ENCODE measurements at regions not wholly inside any gene's neighbourhood (a gene's known extent, or its start where the extent isn't known, plus 50 kb on each side); places are given as distances from the start of the nearest gene placed in this dataset.

- peaks cover 24% of the 10 kb centered on the region for H3K4me1 Mint-ChIP-seq (ENCODE audit: low read depth)
- no peak for DNase-seq
- peaks cover 41% of the 10 kb centered on the region for H3K27me3 Mint-ChIP-seq (ENCODE audit: low read depth)
- ATAC-seq (replicated peaks in 1 of 2), result peak in 1 of 2 donors; percentile 46
- H3K36me3 Mint-ChIP-seq (ENCODE audit: insufficient read depth in 2 of 2), result no peaks in the 10 kb centered on the region
- no peak overlapping the region for H3K27ac Mint-ChIP-seq
- H3K4me3 Mint-ChIP-seq, result no peak overlapping the region
- H3K9me3 Mint-ChIP-seq, result no peaks in the 10 kb centered on the region
Measured at GRCh38 chr10:88110355-88110754, 246.9 kb downstream of the PTEN start.

DNA sequence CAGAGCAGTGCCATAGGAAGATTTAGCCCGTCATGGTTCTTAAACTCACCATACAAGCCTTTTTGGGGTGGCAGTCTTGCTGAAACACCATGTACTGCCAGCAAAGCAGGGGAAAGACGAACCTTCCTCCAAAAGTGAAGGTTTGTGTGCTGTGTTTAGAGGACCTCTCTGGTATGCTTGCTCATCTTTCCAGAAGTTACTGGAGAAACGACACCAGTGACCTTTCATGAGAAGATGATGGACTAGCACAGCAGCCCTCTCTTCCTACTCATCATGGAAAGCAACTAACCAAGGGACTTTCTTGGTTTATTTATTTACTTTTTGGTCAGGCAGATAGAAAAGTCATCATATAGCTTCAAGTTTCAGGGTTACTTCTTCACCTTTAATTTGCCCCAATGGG, 247.4 kb downstream of the PTEN start:
- Mint-ChIP-seq H3K27me3 (ENCODE audit: low read depth) (peaks cover 41% of the 10 kb centered on the region), H3K4me1 (ENCODE audit: low read depth) (peaks cover 24% of the 10 kb centered on the region), H3K9me3 (no peaks in the 10 kb centered on the region), H3K4me3 (no peak overlapping the region), H3K36me3 (ENCODE audit: insufficient read depth in 2 of 2) (no peaks in the 10 kb centered on the region), H3K27ac (no peak overlapping the region)
- DNase-seq (no peak), ATAC-seq (replicated peaks in 1 of 2) (peak in 1 of 2 donors; percentile 53)

- DNase-seq, result no peak
- Mint-ChIP-seq H3K27me3 (ENCODE audit: low read depth) (peaks cover 41% of the 10 kb centered on the region), H3K4me3 (no peak overlapping the region), H3K36me3 (ENCODE audit: insufficient read depth in 2 of 2) (no peaks in the 10 kb centered on the region), H3K27ac (no peak overlapping the region), H3K9me3 (no peaks in the 10 kb centered on the region), H3K4me1 (ENCODE audit: low read depth) (peaks cover 24% of the 10 kb centered on the region)
- no peak for ATAC-seq (replicated peaks in 1 of 2)
Measured at GRCh38 chr10:88111294-88111693, 247.9 kb downstream of the PTEN start.

DNA sequence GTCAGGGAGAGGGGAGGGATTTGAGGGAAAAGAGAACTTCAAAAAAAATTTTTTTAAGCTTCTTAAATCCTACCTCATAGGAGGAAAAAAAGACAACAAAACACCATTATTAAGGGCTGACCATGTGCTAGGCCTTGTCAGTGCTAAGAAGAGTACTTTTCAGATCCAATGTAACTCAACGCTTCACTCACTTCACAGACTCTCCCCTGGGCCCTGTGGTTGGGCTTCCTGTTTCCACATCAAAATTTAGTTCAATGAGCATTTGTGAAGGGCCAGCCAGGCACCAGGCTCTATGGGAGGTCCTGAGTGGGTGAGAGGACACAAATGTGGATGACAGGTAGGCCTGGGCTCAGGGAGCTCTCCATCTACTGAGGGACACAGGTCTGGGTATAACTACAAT, 249.8 kb downstream of the PTEN start:
- Mint-ChIP-seq H3K27ac (no peak overlapping the region), H3K4me3 (no peak overlapping the region), H3K4me1 (ENCODE audit: low read depth) (peaks cover 14% of the 10 kb centered on the region), H3K27me3 (ENCODE audit: low read depth) (peaks cover 32% of the 10 kb centered on the region), H3K36me3 (ENCODE audit: insufficient read depth in 2 of 2) (no peaks in the 10 kb centered on the region), H3K9me3 (no peaks in the 10 kb centered on the region)
- no peak for DNase-seq
- ATAC-seq (replicated peaks in 1 of 2), result no peak

- Mint-ChIP-seq H3K36me3 (ENCODE audit: insufficient read depth in 2 of 2) (no peaks in the 10 kb centered on the region), H3K4me3 (no peak overlapping the region), H3K9me3 (no peaks in the 10 kb centered on the region), H3K27me3 (ENCODE audit: low read depth) (peaks cover 32% of the 10 kb centered on the region), H3K27ac (no peak overlapping the region), H3K4me1 (ENCODE audit: low read depth) (peaks cover 10% of the 10 kb centered on the region)
- ATAC-seq (replicated peaks in 1 of 2) (no peak), DNase-seq (no peak)
Measured at GRCh38 chr10:88113657-88114272, 250.3 kb downstream of the PTEN start.

- peaks cover 10% of the 10 kb centered on the region for H3K4me1 Mint-ChIP-seq (ENCODE audit: low read depth)
- no peaks in the 10 kb centered on the region for H3K36me3 Mint-ChIP-seq (ENCODE audit: insufficient read depth in 2 of 2)
- H3K4me3 Mint-ChIP-seq, result no peak overlapping the region
- no peak overlapping the region for H3K27ac Mint-ChIP-seq
- H3K27me3 Mint-ChIP-seq (ENCODE audit: low read depth), result peaks cover 32% of the 10 kb centered on the region
- peak in 1 of 2 donors; percentile 15 for DNase-seq
- ATAC-seq (replicated peaks in 1 of 2), result no peak
- H3K9me3 Mint-ChIP-seq, result no peaks in the 10 kb centered on the region
Measured at GRCh38 chr10:88114368-88114767, 250.9 kb downstream of the PTEN start.

- no peaks in the 10 kb centered on the region for H3K36me3 Mint-ChIP-seq (ENCODE audit: insufficient read depth in 2 of 2)
- peaks cover 20% of the 10 kb centered on the region for H3K4me1 Mint-ChIP-seq (ENCODE audit: low read depth)
- ATAC-seq (replicated peaks in 1 of 2), result no peak
- H3K4me3 Mint-ChIP-seq, result no peak overlapping the region
- DNase-seq, result no peak
- H3K9me3 Mint-ChIP-seq, result no peaks in the 10 kb centered on the region
- H3K27ac Mint-ChIP-seq, result no peak overlapping the region
- H3K27me3 Mint-ChIP-seq (ENCODE audit: low read depth), result peaks cover 35% of the 10 kb centered on the region
Measured at GRCh38 chr10:88115407-88115806, 252.0 kb downstream of the PTEN start.

DNA sequence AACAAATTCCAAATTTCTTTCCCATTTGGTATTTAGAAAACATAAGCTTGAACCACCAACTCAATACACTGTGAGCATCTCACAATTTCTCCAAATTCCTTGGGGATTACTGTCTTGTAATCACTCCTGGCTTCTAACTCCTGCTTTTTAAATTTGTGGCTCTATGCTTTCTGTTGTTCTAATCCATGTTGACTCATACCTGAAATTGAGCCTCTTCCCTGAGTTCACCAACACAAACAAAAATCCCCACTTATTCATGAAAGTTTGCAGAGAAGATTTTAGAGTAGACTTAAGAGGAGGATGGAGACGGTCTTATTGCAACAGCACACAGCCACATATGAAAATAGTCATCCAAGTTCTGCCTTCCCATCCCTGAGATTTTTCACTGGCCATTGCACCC, 252.5 kb downstream of the PTEN start:
- H3K36me3 Mint-ChIP-seq (ENCODE audit: insufficient read depth in 2 of 2), result no peaks in the 10 kb centered on the region
- no peak for ATAC-seq (replicated peaks in 1 of 2)

GRCh38 chr10:88116481-88116880, 253.1 kb downstream of the PTEN start:
- H3K4me3 Mint-ChIP-seq, result no peak overlapping the region
- H3K9me3 Mint-ChIP-seq, result no peaks in the 10 kb centered on the region
- ATAC-seq (replicated peaks in 1 of 2) (no peak), DNase-seq (no peak)
- H3K36me3 Mint-ChIP-seq (ENCODE audit: insufficient read depth in 2 of 2), result no peaks in the 10 kb centered on the region
- H3K4me1 Mint-ChIP-seq (ENCODE audit: low read depth), result peaks cover 20% of the 10 kb centered on the region
- no peak overlapping the region for H3K27ac Mint-ChIP-seq
- H3K27me3 Mint-ChIP-seq (ENCODE audit: low read depth), result peaks cover 34% of the 10 kb centered on the region

More for the DNA sequence above, 252.5 kb downstream of the PTEN start:
- Mint-ChIP-seq H3K9me3 (no peaks in the 10 kb centered on the region), H3K4me1 (ENCODE audit: low read depth) (peaks cover 20% of the 10 kb centered on the region), H3K27me3 (ENCODE audit: low read depth) (peaks cover 35% of the 10 kb centered on the region), H3K27ac (no peak overlapping the region), H3K4me3 (no peak overlapping the region)
- no peak for DNase-seq

GRCh38 chr10:88116971-88117626, 253.7 kb downstream of the PTEN start:
- ATAC-seq (replicated peaks in 1 of 2), result peak; percentile 90
- Mint-ChIP-seq H3K9me3 (no peaks in the 10 kb centered on the region), H3K27me3 (ENCODE audit: low read depth) (peaks cover 34% of the 10 kb centered on the region), H3K4me1 (ENCODE audit: low read depth) (peaks cover 20% of the 10 kb centered on the region), H3K36me3 (ENCODE audit: insufficient read depth in 2 of 2) (no peaks in the 10 kb centered on the region), H3K27ac (no peak overlapping the region), H3K4me3 (no peak overlapping the region)
- peak; percentile 60 to 68 for DNase-seq

GRCh38 chr10:88117869-88118632, 254.6 kb downstream of the PTEN start:
- H3K27ac Mint-ChIP-seq, result no peak overlapping the region
- ATAC-seq (replicated peaks in 1 of 2), result no peak
- H3K27me3 Mint-ChIP-seq (ENCODE audit: low read depth), result peaks cover 29% of the 10 kb centered on the region
- DNase-seq, result peak; percentile 10 to 16
- H3K4me3 Mint-ChIP-seq, result no peak overlapping the region
- peaks cover 20% of the 10 kb centered on the region for H3K4me1 Mint-ChIP-seq (ENCODE audit: low read depth)
- H3K36me3 Mint-ChIP-seq (ENCODE audit: insufficient read depth in 2 of 2), result no peaks in the 10 kb centered on the region
- no peaks in the 10 kb centered on the region for H3K9me3 Mint-ChIP-seq

GRCh38 chr10:88118729-88119128, 255.3 kb downstream of the PTEN start:
- H3K27ac Mint-ChIP-seq, result no peak overlapping the region
- no peaks in the 10 kb centered on the region for H3K36me3 Mint-ChIP-seq (ENCODE audit: insufficient read depth in 2 of 2)
- no peak overlapping the region for H3K4me3 Mint-ChIP-seq
- H3K27me3 Mint-ChIP-seq (ENCODE audit: low read depth), result peaks cover 32% of the 10 kb centered on the region
- no peaks in the 10 kb centered on the region for H3K9me3 Mint-ChIP-seq
- ATAC-seq (replicated peaks in 1 of 2), result no peak
- no peak for DNase-seq
- peaks cover 20% of the 10 kb centered on the region for H3K4me1 Mint-ChIP-seq (ENCODE audit: low read depth)

DNA sequence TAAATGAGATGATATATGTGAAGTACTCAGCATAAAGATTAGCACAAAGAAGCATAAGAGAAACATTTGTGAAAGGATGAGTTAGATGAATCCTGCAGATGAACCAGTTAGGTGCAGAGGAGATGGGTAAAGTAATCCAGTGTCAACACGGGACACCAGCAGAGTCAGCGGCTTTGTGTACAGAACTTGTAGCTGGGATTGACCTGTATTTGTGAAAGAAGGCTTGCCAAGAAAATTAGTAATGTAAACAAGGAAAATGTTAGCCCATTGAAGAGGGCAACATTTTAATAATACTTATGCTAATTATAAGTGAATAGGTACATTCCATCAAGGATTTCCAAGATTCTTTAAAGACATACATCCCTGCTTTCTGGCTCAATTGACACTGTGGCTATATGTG, 255.7 kb downstream of the PTEN start:
- no peak for ATAC-seq (replicated peaks in 1 of 2)
- H3K27ac Mint-ChIP-seq, result no peak overlapping the region
- H3K4me3 Mint-ChIP-seq, result no peak overlapping the region
- no peaks in the 10 kb centered on the region for H3K9me3 Mint-ChIP-seq
- peaks cover 18% of the 10 kb centered on the region for H3K4me1 Mint-ChIP-seq (ENCODE audit: low read depth)
- peaks cover 36% of the 10 kb centered on the region for H3K27me3 Mint-ChIP-seq (ENCODE audit: low read depth)
- DNase-seq, result no peak
- H3K36me3 Mint-ChIP-seq (ENCODE audit: insufficient read depth in 2 of 2), result no peaks in the 10 kb centered on the region
